K562 (cell line): ENCODE measurements at regions not wholly inside any gene's neighbourhood (a gene's known extent, or its start where the extent isn't known, plus 50 kb on each side); places are given as distances from the start of the nearest gene placed in this dataset.
A peak's percentile ranks its signal among the peaks of the same experiment; 100 is the strongest.

Source experiments
- AFF4 ChIP-seq: sonication (generic); formaldehyde crosslinking; IDR thresholded peaks from 2 replicates; pipeline ENCODE4 v1.8.0; 2023; ENCODE audit warnings: mild to moderate bottlenecking, missing genetic modification reagents
- HDAC1 ChIP-seq, 2 experiments: fragments of 450-650 bp; IDR thresholded peaks; 2 replicates each; pipeline ENCODE4 v1.6.1; 2016 to 2017; ENCODE audit warnings: inconsistent platforms in 1 of 2, mild to moderate bottlenecking in 1 of 2, moderate library complexity in 1 of 2
- HDAC6 ChIP-seq: IDR thresholded peaks from 2 replicates; pipeline ENCODE4 v1.6.1; 2012; ENCODE audit warnings: low read depth, mild to moderate bottlenecking, control low read depth, inconsistent platforms, low read length, moderate library complexity
- ILF3 ChIP-seq: fragments of 450-650 bp; IDR thresholded peaks from 2 replicates; pipeline ENCODE4 v1.6.1; 2018; ENCODE audit warnings: antibody characterized with exemption, mild to moderate bottlenecking, moderate library complexity, borderline replicate concordance
- MTA2 ChIP-seq: fragments of 450-650 bp; IDR thresholded peaks from 2 replicates; pipeline ENCODE4 v1.6.1; 2016; ENCODE audit warnings: low read depth
- MYBL2 ChIP-seq, 2 experiments: fragments of 450-650 bp in 1 of 2; sonication (generic) in 1 of 2; formaldehyde crosslinking in 1 of 2; IDR thresholded peaks; 2 replicates each; pipeline versions ENCODE4 v1.6.1 to v1.8.1; 2017 to 2022; ENCODE audit warnings: borderline replicate concordance in 1 of 2, inconsistent platforms in 1 of 2, low read depth in 1 of 2, mild to moderate bottlenecking in 1 of 2, missing genetic modification reagents in 1 of 2, moderate library complexity in 1 of 2
- SPI1 ChIP-seq: IDR thresholded peaks from 2 replicates; pipeline ENCODE4 v1.6.1; 2011; ENCODE audit warnings: low read depth, low read length, control low read depth, borderline replicate concordance
- ZBTB40 ChIP-seq, 2 experiments: fragments of 450-650 bp in 1 of 2; sonication (generic) in 1 of 2; formaldehyde crosslinking in 1 of 2; IDR thresholded peaks; 2 replicates each; pipeline versions ENCODE4 v1.7.1 to v1.9.0; 2016 to 2022; ENCODE audit warnings: inconsistent platforms in 1 of 2, mild to moderate bottlenecking in 1 of 2, missing genetic modification reagents in 1 of 2
- ZFP30 ChIP-seq: fragments of 250-450 bp; sonication (Bioruptor Pico); IDR thresholded peaks from 2 replicates; pipeline ENCODE4 v1.8.0; 2022; ENCODE audit warnings: moderate library complexity, mild to moderate bottlenecking, inconsistent platforms, borderline replicate concordance
- ZKSCAN8 ChIP-seq: fragments of 200-800 bp; sonication (Bioruptor generic); IDR thresholded peaks from 2 replicates; pipeline ENCODE4 v1.6.1; 2016; ENCODE audit warnings: missing genetic modification characterization, missing compliant biosample characterization
- ZNF253 ChIP-seq: fragments of 250-450 bp; sonication (Bioruptor Pico); conservative IDR thresholded peaks from 2 replicates; pipeline ENCODE4 v1.6.1; 2021; ENCODE audit warnings: mild to moderate bottlenecking
- ZNF384 ChIP-seq: IDR thresholded peaks from 2 replicates; pipeline ENCODE4 v1.6.1; 2012; ENCODE audit warnings: low read depth, low read length, improper control_type of control experiment
- ZNF551 ChIP-seq: fragments of 250-450 bp; sonication (Bioruptor Pico); IDR thresholded peaks from 2 replicates; pipeline ENCODE4 v1.5.0; 2021; ENCODE audit warnings: mild to moderate bottlenecking, moderate library complexity
- ZNF707 ChIP-seq: fragments of 250-450 bp; sonication (Bioruptor Pico); conservative IDR thresholded peaks from 2 replicates; pipeline ENCODE4 v1.8.0; 2022; ENCODE audit warnings: inconsistent platforms, mild to moderate bottlenecking, moderate library complexity

- TF ChIP-seq AFF4 (CRISPR knock-in tag): no peak
- TF ChIP-seq ZNF253 (CRISPR knock-in tag): no peak
- no peak for TF ChIP-seq MYBL2 (IDR thresholded peaks at IDR 0.05; ENCODE audit: low read depth)
- TF ChIP-seq MYBL2 (CRISPR knock-in tag; IDR thresholded peaks at IDR 0.05; ENCODE audit: borderline replicate concordance): no peak
- no peak for TF ChIP-seq ZNF707
- TF ChIP-seq ZNF551 (CRISPR knock-in tag): no peak
- no peak for TF ChIP-seq HDAC6
- peak in 1 of 2 experiments; percentile 63; a peak in 2 of 4 replicates for TF ChIP-seq HDAC1 (IDR thresholded peaks at IDR 0.05)
- peak; percentile 48; the same call in 1 of the 2 replicates for TF ChIP-seq ZKSCAN8 (CRISPR knock-in tag)
- no peak for TF ChIP-seq MTA2
- no peak for TF ChIP-seq SPI1
- TF ChIP-seq ZFP30 (CRISPR knock-in tag): no peak
- TF ChIP-seq ZBTB40 (IDR thresholded peaks at IDR 0.05): no peak
- no peak for TF ChIP-seq ZBTB40 (CRISPR knock-in tag; IDR thresholded peaks at IDR 0.05)
- no peak for TF ChIP-seq ILF3
- no peak for TF ChIP-seq ZNF384
Measured at GRCh38 chr1:224542783-224543440, 73.2 kb upstream of the CNIH3 start (continued).
